ENCODE measurements at regions not wholly inside any gene's neighbourhood (a gene's known extent, or its start where the extent isn't known, plus 50 kb on each side); places are given as distances from the start of the nearest gene placed in this dataset.

DNA sequence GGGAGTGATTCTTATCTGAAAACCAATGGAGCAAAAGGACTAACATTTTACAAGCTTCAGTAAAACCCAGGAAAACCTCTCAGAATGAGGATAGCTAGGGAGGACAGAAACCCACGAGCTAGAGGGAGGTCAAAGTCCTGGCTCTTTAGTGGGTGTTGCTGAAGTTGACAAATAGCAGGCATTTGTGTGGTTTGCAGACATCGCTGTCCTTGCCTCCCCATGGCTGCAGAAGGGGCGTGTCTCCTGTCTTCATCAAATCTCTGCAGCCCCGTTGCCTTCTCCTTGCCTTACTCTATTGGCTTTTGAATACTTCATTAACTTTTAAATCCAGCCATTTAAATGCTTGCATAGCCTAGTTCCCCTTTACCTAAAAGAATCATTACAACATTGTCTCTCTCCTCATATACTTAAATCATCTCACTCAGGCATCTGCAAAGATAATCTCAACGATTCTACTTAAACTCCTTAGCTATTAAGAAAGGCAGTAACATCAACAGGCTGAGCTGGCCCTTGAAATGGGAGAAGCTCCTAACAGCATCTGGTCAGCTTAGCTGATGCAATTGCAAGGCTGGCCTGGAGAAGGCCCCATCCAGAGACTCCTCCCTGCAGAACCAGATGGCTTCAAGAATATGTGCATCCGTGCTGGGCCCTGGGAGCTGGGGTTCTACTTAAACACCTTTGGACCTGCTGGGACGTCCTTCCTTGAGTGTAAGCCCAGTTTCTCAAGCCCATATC is 152.8 kb upstream of the TAS2R1 start:
- TF ChIP-seq, protein P1, sequence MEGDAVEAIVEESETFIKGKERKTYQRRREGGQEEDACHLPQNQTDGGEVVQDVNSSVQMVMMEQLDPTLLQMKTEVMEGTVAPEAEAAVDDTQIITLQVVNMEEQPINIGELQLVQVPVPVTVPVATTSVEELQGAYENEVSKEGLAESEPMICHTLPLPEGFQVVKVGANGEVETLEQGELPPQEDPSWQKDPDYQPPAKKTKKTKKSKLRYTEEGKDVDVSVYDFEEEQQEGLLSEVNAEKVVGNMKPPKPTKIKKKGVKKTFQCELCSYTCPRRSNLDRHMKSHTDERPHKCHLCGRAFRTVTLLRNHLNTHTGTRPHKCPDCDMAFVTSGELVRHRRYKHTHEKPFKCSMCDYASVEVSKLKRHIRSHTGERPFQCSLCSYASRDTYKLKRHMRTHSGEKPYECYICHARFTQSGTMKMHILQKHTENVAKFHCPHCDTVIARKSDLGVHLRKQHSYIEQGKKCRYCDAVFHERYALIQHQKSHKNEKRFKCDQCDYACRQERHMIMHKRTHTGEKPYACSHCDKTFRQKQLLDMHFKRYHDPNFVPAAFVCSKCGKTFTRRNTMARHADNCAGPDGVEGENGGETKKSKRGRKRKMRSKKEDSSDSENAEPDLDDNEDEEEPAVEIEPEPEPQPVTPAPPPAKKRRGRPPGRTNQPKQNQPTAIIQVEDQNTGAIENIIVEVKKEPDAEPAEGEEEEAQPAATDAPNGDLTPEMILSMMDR (IDR thresholded peaks at IDR 0.05; ENCODE audit: insufficient read depth, low read length, poor library complexity, severe bottlenecking) = no peak
- no peak overlapping the region for H3K4me3 ChIP-seq (ENCODE audit: low read depth, low read length)
- no peak for DNase-seq (ENCODE audit: low read depth)
- no peaks in the 10 kb centered on the region for H3K36me3 ChIP-seq (ENCODE audit: control insufficient read depth, insufficient read depth, low read length)
- no peaks in the 10 kb centered on the region for H3K27me3 ChIP-seq (ENCODE audit: control insufficient read depth, insufficient read depth, low read length)

DNA sequence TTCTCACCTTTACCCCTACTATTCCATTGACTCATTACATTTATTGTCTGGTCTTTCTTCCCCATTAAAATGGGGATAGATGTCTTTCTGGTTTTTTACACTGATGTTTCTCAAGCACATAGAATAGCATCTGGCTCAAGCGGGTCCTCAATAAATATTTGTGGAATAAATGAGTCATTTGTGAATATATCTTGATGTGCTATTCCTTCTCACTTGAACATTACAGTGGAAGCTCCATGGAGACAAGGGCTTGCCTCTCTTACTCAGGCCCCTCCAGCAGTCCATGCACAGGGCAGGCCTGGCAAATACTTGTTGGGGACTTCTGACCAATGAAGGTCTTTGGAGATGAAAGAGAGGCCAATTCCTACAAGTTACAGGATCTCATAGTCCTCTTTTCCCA is 151.7 kb upstream of the TAS2R1 start:
- DNase-seq (ENCODE audit: low read depth) = no peak
- Histone ChIP-seq H3K36me3 (ENCODE audit: control insufficient read depth, insufficient read depth, low read length) (no peaks in the 10 kb centered on the region), H3K27me3 (ENCODE audit: control insufficient read depth, insufficient read depth, low read length) (no peaks in the 10 kb centered on the region), H3K4me3 (ENCODE audit: low read depth, low read length) (no peak overlapping the region)
- TF ChIP-seq, protein P1 (IDR thresholded peaks at IDR 0.05; ENCODE audit: insufficient read depth, low read length, poor library complexity, severe bottlenecking) = no peak

DNA sequence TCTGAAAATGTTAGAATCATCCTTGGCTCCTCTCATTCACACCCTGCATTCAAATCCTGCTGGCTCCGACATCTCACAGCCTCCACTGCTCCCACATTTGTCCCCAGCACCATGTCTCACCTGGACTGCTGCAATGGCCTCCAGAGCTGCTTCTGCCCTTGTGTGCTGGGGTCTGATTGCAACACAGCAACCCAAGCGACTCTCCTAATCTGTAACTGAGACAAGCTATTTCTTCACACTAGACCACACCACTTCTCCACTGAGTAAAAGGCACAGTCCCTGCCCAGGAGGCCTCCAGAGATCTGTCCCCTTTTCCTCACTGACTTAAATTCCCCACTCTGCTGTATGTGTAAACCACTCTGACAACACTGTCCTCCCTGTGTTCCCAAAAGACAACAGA is 151.1 kb upstream of the TAS2R1 start:
- Histone ChIP-seq H3K36me3 (ENCODE audit: control insufficient read depth, insufficient read depth, low read length) (no peaks in the 10 kb centered on the region), H3K27me3 (ENCODE audit: control insufficient read depth, insufficient read depth, low read length) (no peaks in the 10 kb centered on the region), H3K4me3 (ENCODE audit: low read depth, low read length) (no peak overlapping the region)
- DNase-seq (ENCODE audit: low read depth) = no peak
- TF ChIP-seq, protein P1 (IDR thresholded peaks at IDR 0.05; ENCODE audit: insufficient read depth, low read length, poor library complexity, severe bottlenecking) = no peak

DNA sequence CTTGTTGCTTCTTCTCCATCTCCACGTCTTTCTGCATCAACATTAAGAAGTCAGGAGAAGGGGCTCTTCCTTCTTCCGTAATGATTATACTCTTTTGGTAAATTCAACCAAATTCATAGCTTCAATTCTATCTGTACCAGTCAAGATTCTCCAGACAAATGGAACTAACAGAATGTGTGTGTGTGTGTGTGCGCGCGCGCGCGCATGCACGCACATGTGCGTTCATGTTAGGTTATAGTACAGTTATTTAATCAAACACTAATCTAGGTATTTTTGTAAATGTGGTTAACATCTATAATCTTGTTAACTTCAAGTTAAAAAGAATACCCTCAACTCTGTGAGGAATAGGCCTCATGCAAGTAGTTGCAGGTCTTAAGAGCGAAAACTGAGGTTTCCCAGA is 150.3 kb upstream of the TAS2R1 start:
- no peak overlapping the region for H3K4me3 ChIP-seq (ENCODE audit: low read depth, low read length)
- TF ChIP-seq, protein P1 (IDR thresholded peaks at IDR 0.05; ENCODE audit: insufficient read depth, low read length, poor library complexity, severe bottlenecking) = no peak
- no peaks in the 10 kb centered on the region for H3K36me3 ChIP-seq (ENCODE audit: control insufficient read depth, insufficient read depth, low read length)
- no peak for DNase-seq (ENCODE audit: low read depth)
- no peaks in the 10 kb centered on the region for H3K27me3 ChIP-seq (ENCODE audit: control insufficient read depth, insufficient read depth, low read length)

DNA sequence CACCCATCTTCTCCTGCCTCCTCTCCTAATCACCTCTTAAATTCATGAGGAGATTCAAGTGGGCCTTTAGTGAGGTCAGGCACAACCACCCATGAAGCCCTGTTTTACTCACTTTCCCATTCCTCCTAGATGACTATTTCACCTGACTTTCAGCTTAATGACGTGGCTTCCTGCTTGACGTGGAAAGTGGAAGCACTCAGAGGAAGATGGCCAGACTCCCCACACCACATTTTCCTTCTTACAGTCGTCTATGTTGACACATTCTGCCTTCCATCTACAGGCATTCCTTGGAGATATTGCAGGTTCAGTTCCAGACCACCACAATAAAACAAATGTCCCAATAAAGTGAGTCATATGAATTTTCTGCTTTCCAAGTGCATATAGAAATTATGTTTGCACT is 146.4 kb upstream of the TAS2R1 start:
- H3K36me3 ChIP-seq (ENCODE audit: control insufficient read depth, insufficient read depth, low read length) = no peaks in the 10 kb centered on the region
- TF ChIP-seq, protein P1 (IDR thresholded peaks at IDR 0.05; ENCODE audit: insufficient read depth, low read length, poor library complexity, severe bottlenecking) = no peak
- H3K27me3 ChIP-seq (ENCODE audit: control insufficient read depth, insufficient read depth, low read length) = no peaks in the 10 kb centered on the region
- DNase-seq (ENCODE audit: low read depth) = no peak
- H3K4me3 ChIP-seq (ENCODE audit: low read depth, low read length) = no peak overlapping the region

DNA sequence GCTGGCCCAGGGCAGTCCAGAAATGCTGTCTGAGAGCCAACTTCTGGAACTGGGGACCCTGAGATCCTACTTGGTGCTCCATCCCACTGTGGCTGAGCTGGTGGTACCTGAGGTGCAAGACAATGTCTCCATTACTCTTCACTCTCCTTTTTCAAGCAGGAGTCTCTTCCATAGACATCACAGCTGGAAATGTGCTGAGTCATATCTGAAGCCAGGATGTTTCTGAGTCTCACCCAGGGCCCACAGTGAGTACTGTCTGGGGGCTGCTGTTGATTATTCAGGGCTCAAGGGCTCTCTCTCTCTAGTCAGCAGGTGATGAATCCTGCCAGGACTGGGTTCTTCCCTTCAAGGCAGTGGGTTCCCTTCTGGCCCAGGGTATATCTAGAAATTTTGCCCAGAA is 145.2 kb upstream of the TAS2R1 start:
- no peak overlapping the region for H3K4me3 ChIP-seq (ENCODE audit: low read depth, low read length)
- no peaks in the 10 kb centered on the region for H3K27me3 ChIP-seq (ENCODE audit: control insufficient read depth, insufficient read depth, low read length)
- no peak for DNase-seq (ENCODE audit: low read depth)
- no peaks in the 10 kb centered on the region for H3K36me3 ChIP-seq (ENCODE audit: control insufficient read depth, insufficient read depth, low read length)
- TF ChIP-seq, protein P1 (IDR thresholded peaks at IDR 0.05; ENCODE audit: insufficient read depth, low read length, poor library complexity, severe bottlenecking) = no peak

All from kidney epithelial cell (primary cell).